ENCODE measurements at regions not wholly inside any gene's neighbourhood (a gene's known extent, or its start where the extent isn't known, plus 50 kb on each side); places are given as distances from the start of the nearest gene placed in this dataset.

GRCh38 chr10:78524941-78525340, 491.3 kb downstream of the RPS24 start:
- no peak overlapping the region for H3K4me3 ChIP-seq
- 90 to 96% methylated on average over 4 of the region's 4 CpGs for WGBS, 2 donors
- DNase-seq (no peak), ATAC-seq (no peak)
- intact Hi-C loops (cut with DNase I) = no loop called here
- H3K4me1 ChIP-seq = no peaks in the 10 kb centered on the region
- H3K27ac ChIP-seq = no peak overlapping the region
- H3K36me3 ChIP-seq = no peaks in the 10 kb centered on the region
- H3K27me3 ChIP-seq = no peaks in the 10 kb centered on the region
- TF ChIP-seq CTCF (IDR thresholded peaks at IDR 0.05) = no peak
- no peaks in the 10 kb centered on the region for H3K9me3 ChIP-seq

DNA sequence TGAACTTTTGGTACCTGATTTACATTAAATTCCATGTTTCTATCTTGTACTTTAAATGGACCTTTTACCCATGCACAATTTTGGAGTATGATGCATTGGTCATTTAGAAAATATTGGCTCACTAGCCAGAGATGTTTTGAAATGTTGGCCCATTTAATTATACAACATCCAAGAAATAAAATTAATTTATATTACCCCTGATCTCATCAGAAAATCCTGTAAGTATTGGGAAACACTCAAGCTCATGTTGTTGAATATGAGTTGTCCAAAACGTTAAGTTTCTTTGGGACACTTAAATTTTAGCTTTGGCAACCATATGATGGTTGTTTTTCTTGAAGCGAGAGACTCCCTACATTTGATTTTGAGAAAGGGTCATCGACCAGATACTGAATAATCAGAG, 492.7 kb downstream of the RPS24 start:
- Histone ChIP-seq H3K27me3 (no peaks in the 10 kb centered on the region), H3K36me3 (no peaks in the 10 kb centered on the region), H3K9me3 (no peaks in the 10 kb centered on the region), H3K4me3 (no peak overlapping the region), H3K27ac (no peak overlapping the region), H3K4me1 (no peaks in the 10 kb centered on the region)
- intact Hi-C loops (cut with DNase I) = no loop called here
- WGBS, 2 donors = 87 to 90% methylated on average over 3 of the region's 3 CpGs
- ATAC-seq (no peak), DNase-seq (no peak)
- no peak for TF ChIP-seq CTCF (IDR thresholded peaks at IDR 0.05)

DNA sequence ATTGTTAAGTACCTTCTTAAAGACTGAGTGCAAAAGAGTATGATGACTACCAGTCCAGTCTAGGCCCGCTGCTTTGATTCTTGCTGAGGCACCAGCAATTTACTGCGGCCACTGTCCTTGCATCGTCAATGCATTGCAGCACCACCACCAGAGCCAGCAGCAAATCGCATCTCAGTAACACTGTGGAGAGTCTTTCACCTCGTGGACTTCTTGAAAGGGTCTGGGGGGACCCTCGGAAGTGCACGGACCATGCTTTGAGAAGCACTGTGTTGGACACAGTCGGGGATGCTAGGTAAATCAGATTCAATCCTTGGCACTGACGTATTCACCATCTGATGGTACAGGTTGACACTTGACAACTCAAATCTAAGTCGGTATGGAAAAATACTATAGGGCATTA, 493.6 kb downstream of the RPS24 start:
- ATAC-seq = no peak
- no peak for DNase-seq
- intact Hi-C loops (cut with DNase I) = no loop called here
- no peak overlapping the region for H3K4me3 ChIP-seq
- no peaks in the 10 kb centered on the region for H3K9me3 ChIP-seq
- 89 to 92% methylated on average over 10 of the region's 10 CpGs for WGBS, 2 donors
- no peaks in the 10 kb centered on the region for H3K4me1 ChIP-seq
- TF ChIP-seq CTCF (IDR thresholded peaks at IDR 0.05) = no peak
- H3K36me3 ChIP-seq = no peaks in the 10 kb centered on the region
- no peaks in the 10 kb centered on the region for H3K27me3 ChIP-seq
- H3K27ac ChIP-seq = no peak overlapping the region

GRCh38 chr10:78528749-78529204, 495.1 kb downstream of the RPS24 start:
- Histone ChIP-seq H3K27ac (no peak overlapping the region), H3K36me3 (no peaks in the 10 kb centered on the region), H3K4me1 (no peaks in the 10 kb centered on the region), H3K27me3 (no peaks in the 10 kb centered on the region), H3K4me3 (no peak overlapping the region), H3K9me3 (no peaks in the 10 kb centered on the region)
- intact Hi-C loops (cut with DNase I) = no loop called here
- WGBS, 2 donors = 91 to 92% methylated on average over 13 of the region's 13 CpGs
- ATAC-seq (no peak), DNase-seq (no peak)
- TF ChIP-seq CTCF (IDR thresholded peaks at IDR 0.05) = no peak

DNA sequence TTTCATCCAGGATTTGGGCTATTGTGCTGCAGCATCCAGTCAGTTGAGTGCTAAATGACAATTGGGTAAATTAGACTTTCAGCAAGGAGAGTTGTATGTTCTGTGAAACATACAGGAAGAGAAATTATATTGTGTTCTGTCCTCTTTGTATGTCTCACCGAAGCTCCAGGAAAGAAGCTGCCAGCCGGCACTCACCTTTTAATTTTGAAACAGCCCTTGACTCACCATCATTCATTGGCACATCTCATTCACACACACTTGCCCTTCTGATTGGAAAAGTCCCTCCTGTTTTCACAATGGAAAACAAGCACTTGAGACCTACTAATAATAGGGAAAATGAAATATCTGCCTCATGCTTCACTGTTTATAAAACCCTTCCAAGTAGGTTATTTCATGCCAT, 495.6 kb downstream of the RPS24 start:
- ATAC-seq = no peak
- TF ChIP-seq CTCF (IDR thresholded peaks at IDR 0.05) = no peak
- intact Hi-C loops (cut with DNase I) = no loop called here
- 87% methylated on average over 2 of the region's 2 CpGs for WGBS, 2 donors
- Histone ChIP-seq H3K4me1 (no peaks in the 10 kb centered on the region), H3K9me3 (no peaks in the 10 kb centered on the region), H3K4me3 (no peak overlapping the region), H3K27me3 (no peaks in the 10 kb centered on the region), H3K27ac (no peak overlapping the region), H3K36me3 (no peaks in the 10 kb centered on the region)
- no peak for DNase-seq
